MCF 10A (cell line): ENCODE measurements at regions not wholly inside any gene's neighbourhood (a gene's known extent, or its start where the extent isn't known, plus 50 kb on each side); places are given as distances from the start of the nearest gene placed in this dataset.
A peak's percentile ranks its signal among the peaks of the same experiment; 100 is the strongest.

Experiments used
- BruUV-seq: library from RNA; stranded (reverse); fragments of 400-500 nt; replicated peaks from 2 replicates; lab custom pipeline; 2021; lab: Mats Ljungman, UMichigan
- CTCF ChIA-PET: fragments of 300-600 bp; sonication (Branson Sonifier 250); formaldehyde crosslinking; extraction: SDS; loops from one replicate; lab custom pipeline; 2021; ENCODE audit warnings: antibody characterized with exemption, inconsistent platforms; lab: Yijun Ruan, JAX
- POLR2A ChIA-PET: fragments of 300-600, 350-650 bp; sonication (Branson Sonifier 250); formaldehyde crosslinking; extraction: SDS; loops from one replicate; lab custom pipeline; 2020; ENCODE audit warnings: antibody characterized with exemption, inconsistent platforms; lab: Yijun Ruan, JAX
- DNase-seq: peaks from one replicate; pipeline ENCODE4 v3.0.0-alpha.2; 2018; ENCODE audit not compliant: unreplicated experiment
- H3K27ac Mint-ChIP-seq: one replicate; pipeline ENCODE4 v1.8.0; 2022; ENCODE audit warnings: mild to moderate bottlenecking, low read depth, mixed read lengths; ENCODE audit not compliant: unreplicated experiment
- H3K27me3 Mint-ChIP-seq: one replicate; pipeline ENCODE4 v1.8.0; 2022; ENCODE audit warnings: mixed read lengths; ENCODE audit not compliant: insufficient read depth, unreplicated experiment
- H3K36me3 Mint-ChIP-seq: one replicate; pipeline ENCODE4 v1.8.0; 2022; ENCODE audit warnings: mild to moderate bottlenecking, moderate library complexity, mixed read lengths; ENCODE audit not compliant: insufficient read depth, unreplicated experiment
- H3K4me1 Mint-ChIP-seq: one replicate; pipeline ENCODE4 v1.8.0; 2022; ENCODE audit warnings: mixed read lengths; ENCODE audit not compliant: insufficient read depth, unreplicated experiment
- H3K4me3 Mint-ChIP-seq: one replicate; pipeline ENCODE4 v1.8.0; 2022; ENCODE audit warnings: mild to moderate bottlenecking, moderate library complexity, mixed read lengths; ENCODE audit not compliant: unreplicated experiment
- H3K9me3 Mint-ChIP-seq: one replicate; pipeline ENCODE4 v1.8.0; 2022; ENCODE audit warnings: mixed read lengths; ENCODE audit not compliant: unreplicated experiment
- CTCF ChIP-seq: fragments of 200-600 bp; IDR thresholded peaks from one replicate; pipeline ENCODE4 v1.8.0; 2022; ENCODE audit warnings: antibody characterized with exemption, mild to moderate bottlenecking; ENCODE audit not compliant: unreplicated experiment
- intact Hi-C: fragments of 100-400 bp; cut with micrococcal nuclease; formaldehyde crosslinking; loops from 2 replicates; pipeline ENCODE4 v1.14.1; 2022

- POLR2A ChIA-PET: no interaction called here
- CTCF ChIA-PET: no interaction called here
- DNase-seq: no peak
- Mint-ChIP-seq H3K9me3 (no peaks in the 10 kb centered on the region), H3K4me3 (no peak overlapping the region), H3K27ac (peak overlapping the region; percentile 24), H3K27me3 (no peaks in the 10 kb centered on the region), H3K4me1 (peaks cover 7% of the 10 kb centered on the region), H3K36me3 (no peaks in the 10 kb centered on the region)
- no peak for TF ChIP-seq CTCF
- intact Hi-C loops: no loop called here
- BruUV-seq: no TSS peak
Measured at GRCh38 chr2:67851016-67851415, 211.8 kb downstream of the C1D start.

GRCh38 chr2:67851956-67852824 lies 210.6 kb downstream of the C1D start:
- no peaks in the 10 kb centered on the region for H3K36me3 Mint-ChIP-seq
- no peaks in the 10 kb centered on the region for H3K27me3 Mint-ChIP-seq
- DNase-seq: no peak
- intact Hi-C loops: no loop called here
- BruUV-seq: no TSS peak
- H3K27ac Mint-ChIP-seq: no peak overlapping the region
- ChIA-PET CTCF (interaction anchor here (0.6 kb wide), 1 partner anchor 360 kb away, joined by 3 read pairs; no protein-coding TSS in a partner anchor), POLR2A (interaction anchor here (0.6 to 1.1 kb wide), 2 partner anchors 355 to 361 kb away, joined by 3 to 4 read pairs; no protein-coding TSS in a partner anchor)
- no peak for TF ChIP-seq CTCF
- no peak overlapping the region for H3K4me3 Mint-ChIP-seq
- H3K9me3 Mint-ChIP-seq: no peaks in the 10 kb centered on the region
- no peaks in the 10 kb centered on the region for H3K4me1 Mint-ChIP-seq

- peak; percentile 30 for DNase-seq
- CTCF ChIA-PET: interaction anchor here (0.7 kb wide), 2 partner anchors 8 to 11 kb away, joined by 3 to 4 read pairs; no protein-coding TSS in a partner anchor
- no peaks in the 10 kb centered on the region for H3K4me1 Mint-ChIP-seq
- BruUV-seq: no TSS peak
- intact Hi-C loops: no loop called here
- no peak overlapping the region for H3K4me3 Mint-ChIP-seq
- H3K27ac Mint-ChIP-seq: no peak overlapping the region
- no peaks in the 10 kb centered on the region for H3K27me3 Mint-ChIP-seq
- H3K9me3 Mint-ChIP-seq: no peaks in the 10 kb centered on the region
- TF ChIP-seq CTCF: no peak
- H3K36me3 Mint-ChIP-seq: no peaks in the 10 kb centered on the region
- POLR2A ChIA-PET: interaction anchor here (0.7 to 1.0 kb wide), 2 partner anchors 84 to 407 kb away, joined by 3 to 4 read pairs; no protein-coding TSS in a partner anchor
Measured at GRCh38 chr2:67854103-67854743, 208.6 kb downstream of the C1D start.

- intact Hi-C loops: no loop called here
- Mint-ChIP-seq H3K4me1 (no peaks in the 10 kb centered on the region), H3K9me3 (no peaks in the 10 kb centered on the region), H3K4me3 (no peak overlapping the region), H3K27ac (no peak overlapping the region), H3K36me3 (no peaks in the 10 kb centered on the region), H3K27me3 (no peaks in the 10 kb centered on the region)
- TF ChIP-seq CTCF: no peak
- ChIA-PET POLR2A (interaction anchor here (1.0 kb wide), 1 partner anchor 84 kb away, joined by 3 read pairs; no protein-coding TSS in a partner anchor), CTCF (interaction anchor here (0.7 kb wide), 2 partner anchors 9 to 12 kb away, joined by 3 to 4 read pairs; no protein-coding TSS in a partner anchor)
- DNase-seq: no peak
- no TSS peak for BruUV-seq
Measured at GRCh38 chr2:67854798-67855197, 208.0 kb downstream of the C1D start.
